Heart left ventricle (tissue), 13 donors: ENCODE measurements at regions not wholly inside any gene's neighbourhood (a gene's known extent, or its start where the extent isn't known, plus 50 kb on each side); places are given as distances from the start of the nearest gene placed in this dataset.

Experiments used
- CTCF ChIP-seq, 12 donors: fragments of 200-600 bp; sonication (generic) in 4 of 12; IDR thresholded peaks; one replicate each; pipeline versions ENCODE4 v1.5.0 to v1.8.0; 2018 to 2022; ENCODE audit warnings: antibody characterized with exemption in 12 of 12, mild to moderate bottlenecking in 5 of 12
- POLR2A ChIP-seq, 2 donors: fragments of 450-650 bp; IDR thresholded peaks; one replicate each; pipeline ENCODE4 v1.6.1; 2017; ENCODE audit warnings: antibody characterized with exemption in 2 of 2, mild to moderate bottlenecking in 2 of 2, moderate library complexity in 2 of 2
- donor health status: ischemic (EF 13 %, LVEDD 7.1; RV severe dilation, severe dysfunction).
- donor health status: DM: no; HTN: yes; CAD: no.
- donor health status: DM: no; HTN: no; CAD: no.
- donor health status: ischemic (EF 25% LVEDD 6.9; RV normal size, moderate dysfunction).
- donor health status: ischemic (EF 25% LVEDD 5.7; RV mildly dilated, moderate dysfunction).
- donor health status: ischemic (EF 35%, LVEDD 5.7; RV mildly dilated, moderate dysfunction).
- donor health status: nonischemic (EF 11% LVEDD 7.7; RV severe dilation, severe dysfunction).
- donor health status: DM: yes; HTN: yes; CAD: no.
- donor health status: PGD.
- donor health status: ischemic (EF 29% LVEDD 5.4; RV normal size, mild dysfunction).
- donor health status: nonischemic (EF 23%, LVEDD 6.1; RV moderate dilation, normal function).

- TF ChIP-seq CTCF (IDR thresholded peaks at IDR 0.05) (no peak), POLR2A (IDR thresholded peaks at IDR 0.05) (no peak)
These were observed 917.5 kb downstream of the TAF11L14 start for GRCh38 chr5:18551716-18552115.
